Lung (tissue), 11 donors: ENCODE measurements at regions not wholly inside any gene's neighbourhood (a gene's known extent, or its start where the extent isn't known, plus 50 kb on each side); places are given as distances from the start of the nearest gene placed in this dataset.

Source experiments
- ATAC-seq: fragments of 200-7000 bp; cut with Tn5 transposase; one replicate; pipeline ENCODE4 v1.9.1; 2020; ENCODE audit warnings: moderate number of reproducible peaks; ENCODE audit not compliant: insufficient read depth, low FRiP score
- DNase-seq, 3 donors: peaks; one replicate each; pipeline ENCODE4 v3.0.0-alpha.2; 2013 to 2017
- H3K27ac ChIP-seq, 2 donors: one replicate each; pipeline ENCODE4 v1.5.1; 2013; ENCODE audit warnings: mild to moderate bottlenecking in 2 of 2, moderate library complexity in 2 of 2, control low read depth in 1 of 2, inconsistent platforms in 1 of 2, low read depth in 1 of 2, low read length in 1 of 2
- H3K27me3 ChIP-seq, 3 donors: one replicate each; pipeline ENCODE4 v1.5.1; 2013; ENCODE audit warnings: low read length in 2 of 3; ENCODE audit not compliant: control insufficient read depth in 3 of 3, insufficient read depth in 3 of 3
- H3K36me3 ChIP-seq, 4 donors: one replicate each; pipeline ENCODE4 v1.5.1; 2013; ENCODE audit warnings: low read length in 4 of 4, mild to moderate bottlenecking in 1 of 4, moderate library complexity in 1 of 4; ENCODE audit not compliant: control insufficient read depth in 4 of 4, insufficient read depth in 4 of 4
- H3K4me1 ChIP-seq, 5 donors: one replicate each; pipeline ENCODE4 v1.5.1; 2013; ENCODE audit warnings: low read length in 5 of 5, mild to moderate bottlenecking in 2 of 5, moderate library complexity in 1 of 5; ENCODE audit not compliant: control insufficient read depth in 5 of 5, insufficient read depth in 5 of 5
- H3K4me3 ChIP-seq: one replicate; pipeline ENCODE4 v1.5.1; 2013; ENCODE audit warnings: mild to moderate bottlenecking, control low read depth, moderate library complexity
- H3K9ac ChIP-seq, 2 donors: one replicate each; pipeline ENCODE4 v1.5.1; 2013; ENCODE audit warnings: low read length in 2 of 2, control low read depth in 1 of 2; ENCODE audit not compliant: insufficient read depth in 1 of 2
- H3K9me3 ChIP-seq, 4 donors: one replicate each; pipeline ENCODE4 v1.5.1; 2013; ENCODE audit warnings: low read length in 3 of 4, mild to moderate bottlenecking in 1 of 4, moderate library complexity in 1 of 4; ENCODE audit not compliant: control insufficient read depth in 4 of 4, insufficient read depth in 3 of 4
- CTCF ChIP-seq: IDR thresholded peaks from 2 replicates; pipeline ENCODE4 v1.5.1; 2012; ENCODE audit warnings: mild to moderate bottlenecking; ENCODE audit errors: control extremely low read depth, extremely low read depth
- WGBS, 2 donors: extraction: QIAGEN DNeasy Blood & Tissue Kit; methylation state at CpG; one replicate each; pipeline ENCODE4 v1.1.7; 2013; 5-methylcytosine and 5-hydroxymethylcytosine counted together
- donor health status: control.
- donor health status: control.
- donor health status: Bipolar disorder and iron deficiency.
- donor health status: healthy.
- donor health status: DM: yes; HTN: yes; CAD: no.

DNA sequence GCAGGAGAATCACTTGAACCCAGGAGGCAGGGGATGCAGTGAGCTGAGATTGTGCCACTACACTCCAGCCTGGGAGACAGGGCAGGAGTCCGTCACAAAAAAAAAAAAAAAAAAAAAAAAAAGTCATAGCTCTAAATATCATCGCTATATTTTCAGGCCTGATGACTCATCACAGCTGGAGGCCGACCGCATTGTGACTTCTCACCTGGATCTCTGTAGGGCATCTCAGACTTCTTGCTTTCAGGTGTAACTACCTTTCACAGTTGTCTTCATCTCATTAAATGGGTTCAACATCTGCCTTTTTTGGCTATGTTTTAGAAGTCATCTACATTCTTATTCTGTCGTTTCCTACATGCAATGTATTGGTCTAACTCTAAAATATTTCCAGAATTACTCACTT is 353.1 kb upstream of the MON1B start:
- no peak overlapping the region for H3K9ac ChIP-seq
- no peak for ATAC-seq
- no peaks in the 10 kb centered on the region for H3K36me3 ChIP-seq
- no peak for DNase-seq
- H3K27ac ChIP-seq = no peak overlapping the region
- H3K9me3 ChIP-seq = peaks cover 0 to 1% (median 0%) of the 10 kb centered on the region in 4 donors
- H3K27me3 ChIP-seq = no peaks in the 10 kb centered on the region
- 86 to 90% methylated on average over 5 of the region's 5 CpGs for WGBS, 2 donors
- H3K4me3 ChIP-seq = no peak overlapping the region
- no peak for TF ChIP-seq CTCF
- no peaks in the 10 kb centered on the region for H3K4me1 ChIP-seq

DNA sequence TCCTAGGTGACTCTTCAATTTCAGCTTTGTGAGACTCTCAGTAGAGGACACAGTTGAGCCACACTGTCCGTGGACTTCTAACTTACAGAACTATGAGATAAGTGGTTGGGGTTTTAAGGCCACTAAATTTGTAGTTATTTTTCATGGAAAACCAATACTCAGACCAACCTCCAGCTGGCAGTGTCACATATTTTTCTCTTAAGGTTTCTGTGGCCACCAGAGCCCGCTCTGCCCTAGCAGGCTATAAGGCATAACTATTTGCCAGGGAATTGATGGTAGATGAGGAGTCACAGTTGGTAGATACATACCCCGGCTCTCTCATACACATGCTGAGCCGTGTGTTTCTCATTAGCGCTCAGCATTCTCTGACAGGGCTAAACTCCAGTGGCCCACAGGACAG is 336.8 kb upstream of the MON1B start:
- no peak for ATAC-seq

DNA sequence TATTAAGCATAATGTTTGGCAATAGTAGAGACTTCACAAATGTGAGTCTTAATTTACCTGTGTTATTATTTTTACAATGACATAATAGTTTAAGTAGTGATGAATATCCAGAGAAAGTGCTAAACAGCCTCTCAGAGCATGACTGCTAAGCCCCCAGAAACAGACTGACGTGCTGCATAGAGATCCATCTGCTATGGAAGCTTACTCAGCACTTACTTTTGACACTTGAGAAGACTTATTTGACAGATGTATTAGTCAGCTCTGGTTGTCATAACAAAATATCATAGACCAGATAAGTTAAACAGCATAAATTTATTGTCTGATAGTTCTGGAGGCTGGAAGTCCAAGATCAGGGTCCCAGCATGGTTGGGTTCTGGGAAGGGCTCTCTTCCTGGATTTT is 334.9 kb upstream of the MON1B start:
- Histone ChIP-seq H3K4me3 (no peak overlapping the region), H3K27me3 (no peaks in the 10 kb centered on the region), H3K9ac (no peak overlapping the region), H3K27ac (no peak overlapping the region), H3K9me3 (peaks cover 0 to 6% (median under 1%) of the 10 kb centered on the region in 4 donors), H3K36me3 (no peaks in the 10 kb centered on the region), H3K4me1 (peaks cover 0 to 11% (median 0%) of the 10 kb centered on the region in 5 donors)
- no peak for TF ChIP-seq CTCF
- ATAC-seq = no peak
- no peak for DNase-seq
- 79 to 83% methylated on average over 1 of the region's 1 CpG for WGBS, 2 donors

More for the DNA sequence above, 336.8 kb upstream of the MON1B start:
- TF ChIP-seq CTCF = no peak
- Histone ChIP-seq H3K4me1 (peaks cover 0 to 11% (median 0%) of the 10 kb centered on the region in 5 donors), H3K27ac (no peak overlapping the region), H3K4me3 (no peak overlapping the region), H3K36me3 (no peaks in the 10 kb centered on the region), H3K27me3 (no peaks in the 10 kb centered on the region), H3K9me3 (peaks cover 0 to 6% (median under 1%) of the 10 kb centered on the region in 4 donors), H3K9ac (no peak overlapping the region)
- no peak for DNase-seq
- 90 to 95% methylated on average over 5 of the region's 5 CpGs for WGBS, 2 donors

DNA sequence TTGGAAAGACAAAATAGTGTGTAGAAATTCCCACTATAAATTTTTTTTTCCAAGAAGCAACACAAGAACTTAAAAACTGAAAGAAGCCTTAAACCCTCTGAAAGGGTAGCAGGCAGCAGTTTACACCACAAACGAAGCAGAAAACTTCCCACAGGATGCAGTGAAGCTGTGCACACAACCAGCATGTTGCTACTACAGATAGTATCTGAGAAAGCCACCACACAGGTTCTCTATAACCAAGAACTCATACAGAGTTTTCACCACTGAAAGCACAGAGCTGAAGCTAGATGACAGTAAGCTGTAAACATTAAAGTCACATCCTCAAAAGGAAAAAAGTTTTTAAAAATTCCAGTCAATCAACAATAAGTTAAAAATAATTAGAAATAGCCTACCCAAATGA is 333.6 kb upstream of the MON1B start:
- no peak for TF ChIP-seq CTCF
- Histone ChIP-seq H3K27ac (no peak overlapping the region), H3K9ac (no peak overlapping the region), H3K4me1 (peaks cover 0 to 6% (median 0%) of the 10 kb centered on the region in 5 donors), H3K9me3 (peaks cover 0 to 6% (median under 1%) of the 10 kb centered on the region in 4 donors), H3K27me3 (no peaks in the 10 kb centered on the region), H3K4me3 (no peak overlapping the region), H3K36me3 (no peaks in the 10 kb centered on the region)
- ATAC-seq = no peak
- no peak for DNase-seq
- 41 to 44% methylated on average over 1 of the region's 1 CpG for WGBS, 2 donors
